ENCODE measurements at regions not wholly inside any gene's neighbourhood (a gene's known extent, or its start where the extent isn't known, plus 50 kb on each side); places are given as distances from the start of the nearest gene placed in this dataset.

DNA sequence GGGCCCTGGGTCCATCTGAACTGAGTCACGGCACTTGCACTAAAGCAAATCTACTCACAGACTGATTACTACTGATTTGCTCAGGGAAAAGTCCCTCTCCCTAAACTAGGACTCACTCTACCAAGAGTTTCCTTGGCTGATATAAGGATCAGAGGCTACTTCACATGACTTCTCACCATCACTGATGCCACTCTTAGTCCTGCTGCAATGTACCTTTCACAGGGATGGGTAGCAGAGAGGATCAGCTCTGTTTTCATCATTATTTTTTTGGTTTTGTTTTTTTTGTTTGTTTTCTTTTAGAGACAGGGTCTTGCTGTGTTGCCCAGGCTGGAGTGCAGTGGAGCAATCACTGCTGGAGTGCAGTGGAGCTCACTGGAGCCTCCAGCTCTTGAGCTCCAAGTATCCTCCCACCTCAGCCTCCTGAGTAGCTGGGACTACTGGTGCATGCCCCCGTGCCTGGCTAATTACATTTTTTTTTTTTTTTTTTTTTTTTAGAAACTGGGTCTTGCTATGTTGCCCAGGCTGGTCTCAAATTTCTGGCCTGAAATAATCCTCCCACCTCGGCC, 200.6 kb downstream of the JCAD start:
- Histone ChIP-seq H2BK5ac (ENCODE audit: low read depth, low read length, poor library complexity) (no peak overlapping the region), H2AK5ac (ENCODE audit: low read length) (no peak overlapping the region), H3K14ac (ENCODE audit: low read length) (no peak overlapping the region), H2BK120ac (ENCODE audit: insufficient read depth, low read length, poor library complexity) (no peak overlapping the region), H3K4ac (ENCODE audit: low read depth, low read length) (no peak overlapping the region), H3K4me1 (ENCODE audit: control insufficient read depth in 1 of 2, insufficient read depth in 2 of 2, low read length in 2 of 2) (peaks cover 7% of the 10 kb centered on the region in 2 experiments), H4K91ac (ENCODE audit: low read depth, low read length) (no peak overlapping the region), H3K9me3 (ENCODE audit: insufficient read depth, low read depth, low read length) (no peaks in the 10 kb centered on the region), H2BK12ac (ENCODE audit: low read length) (peak overlapping the region; percentile 40), H3K23ac (ENCODE audit: low read length) (no peak overlapping the region), H3K27ac (ENCODE audit: low read depth, low read length) (no peak overlapping the region), H3K9ac (ENCODE audit: low read length) (no peak overlapping the region), H3K79me1 (ENCODE audit: low read length) (peaks cover 9% of the 10 kb centered on the region), H2AFZ (ENCODE audit: insufficient read depth, low read length, poor library complexity) (no peak overlapping the region), H4K12ac (ENCODE audit: low read depth, low read length) (no peak overlapping the region), H3K4me2 (ENCODE audit: low read length) (no peak overlapping the region), H3K36me3 (ENCODE audit: control insufficient read depth in 1 of 2, insufficient read depth in 2 of 2, low read length in 2 of 2) (no peaks in the 10 kb centered on the region), H4K8ac (ENCODE audit: low read depth, low read length) (no peak overlapping the region), H3K27me3 (ENCODE audit: insufficient read depth, low read length) (no peaks in the 10 kb centered on the region), H3K79me2 (ENCODE audit: control insufficient read depth, insufficient read depth, low read length, poor library complexity) (no peaks in the 10 kb centered on the region), H3K18ac (ENCODE audit: low read length) (no peak overlapping the region), H3K4me3 (ENCODE audit: low read depth, low read length) (no peak overlapping the region)
- DNase-seq = no peak
- no CpG with 5 or more reads among the region's 3 CpGs for WGBS (ENCODE audit: extremely low coverage, insufficient coverage, insufficient read length)

GRCh38 chr10:29857843-29858701, 201.3 kb downstream of the JCAD start:
- no peak overlapping the region for H2AFZ ChIP-seq (ENCODE audit: insufficient read depth, low read length, poor library complexity)
- H3K14ac ChIP-seq (ENCODE audit: low read length) = no peak overlapping the region
- peak; percentile 52 to 69 for DNase-seq
- no peak overlapping the region for H3K4ac ChIP-seq (ENCODE audit: low read depth, low read length)
- no peak overlapping the region for H3K9ac ChIP-seq (ENCODE audit: low read length)
- H3K36me3 ChIP-seq (ENCODE audit: control insufficient read depth in 1 of 2, insufficient read depth in 2 of 2, low read length in 2 of 2) = no peaks in the 10 kb centered on the region
- peaks cover 5% of the 10 kb centered on the region for H3K79me1 ChIP-seq (ENCODE audit: low read length)
- H4K8ac ChIP-seq (ENCODE audit: low read depth, low read length) = no peak overlapping the region
- H3K79me2 ChIP-seq (ENCODE audit: control insufficient read depth, insufficient read depth, low read length, poor library complexity) = no peaks in the 10 kb centered on the region
- no peak overlapping the region for H2BK5ac ChIP-seq (ENCODE audit: low read depth, low read length, poor library complexity)
- no peak overlapping the region for H2AK5ac ChIP-seq (ENCODE audit: low read length)
- H3K18ac ChIP-seq (ENCODE audit: low read length) = no peak overlapping the region
- H3K4me2 ChIP-seq (ENCODE audit: low read length) = no peak overlapping the region
- WGBS (ENCODE audit: extremely low coverage, insufficient coverage, insufficient read length) = no CpG with 5 or more reads among the region's 11 CpGs
- no peak overlapping the region for H2BK12ac ChIP-seq (ENCODE audit: low read length)
- H3K9me3 ChIP-seq (ENCODE audit: insufficient read depth, low read depth, low read length) = no peaks in the 10 kb centered on the region
- H3K27me3 ChIP-seq (ENCODE audit: insufficient read depth, low read length) = no peaks in the 10 kb centered on the region
- no peak overlapping the region for H3K4me3 ChIP-seq (ENCODE audit: low read depth, low read length)
- H4K91ac ChIP-seq (ENCODE audit: low read depth, low read length) = no peak overlapping the region
- no peak overlapping the region for H3K27ac ChIP-seq (ENCODE audit: low read depth, low read length)
- H4K12ac ChIP-seq (ENCODE audit: low read depth, low read length) = no peak overlapping the region
- no peak overlapping the region for H2BK120ac ChIP-seq (ENCODE audit: insufficient read depth, low read length, poor library complexity)
- peaks cover 4% of the 10 kb centered on the region in 2 experiments for H3K4me1 ChIP-seq (ENCODE audit: control insufficient read depth in 1 of 2, insufficient read depth in 2 of 2, low read length in 2 of 2)
- H3K23ac ChIP-seq (ENCODE audit: low read length) = no peak overlapping the region

GRCh38 chr10:29856295-29856694, 203.1 kb downstream of the JCAD start:
- Histone ChIP-seq H3K4me1 (ENCODE audit: control insufficient read depth in 1 of 2, insufficient read depth in 2 of 2, low read length in 2 of 2) (peaks cover 2% of the 10 kb centered on the region in 2 experiments), H4K12ac (ENCODE audit: low read depth, low read length) (no peak overlapping the region), H3K79me1 (ENCODE audit: low read length) (no peaks in the 10 kb centered on the region), H3K4ac (ENCODE audit: low read depth, low read length) (no peak overlapping the region), H3K4me2 (ENCODE audit: low read length) (no peak overlapping the region), H3K18ac (ENCODE audit: low read length) (no peak overlapping the region), H2AK5ac (ENCODE audit: low read length) (no peak overlapping the region), H3K9me3 (ENCODE audit: insufficient read depth, low read depth, low read length) (no peaks in the 10 kb centered on the region), H3K4me3 (ENCODE audit: low read depth, low read length) (no peak overlapping the region), H3K36me3 (ENCODE audit: control insufficient read depth in 1 of 2, insufficient read depth in 2 of 2, low read length in 2 of 2) (no peaks in the 10 kb centered on the region), H3K79me2 (ENCODE audit: control insufficient read depth, insufficient read depth, low read length, poor library complexity) (no peaks in the 10 kb centered on the region), H3K27ac (ENCODE audit: low read depth, low read length) (no peak overlapping the region), H2BK12ac (ENCODE audit: low read length) (no peak overlapping the region), H3K14ac (ENCODE audit: low read length) (no peak overlapping the region), H3K27me3 (ENCODE audit: insufficient read depth, low read length) (no peaks in the 10 kb centered on the region), H3K23ac (ENCODE audit: low read length) (no peak overlapping the region), H4K8ac (ENCODE audit: low read depth, low read length) (no peak overlapping the region), H2BK5ac (ENCODE audit: low read depth, low read length, poor library complexity) (no peak overlapping the region), H2BK120ac (ENCODE audit: insufficient read depth, low read length, poor library complexity) (no peak overlapping the region), H3K9ac (ENCODE audit: low read length) (no peak overlapping the region), H2AFZ (ENCODE audit: insufficient read depth, low read length, poor library complexity) (no peak overlapping the region), H4K91ac (ENCODE audit: low read depth, low read length) (no peak overlapping the region)
- no peak for DNase-seq
- no CpG with 5 or more reads among the region's 3 CpGs for WGBS (ENCODE audit: extremely low coverage, insufficient coverage, insufficient read length)

GRCh38 chr10:29853913-29854312, 205.5 kb downstream of the JCAD start:
- Histone ChIP-seq H2BK5ac (ENCODE audit: low read depth, low read length, poor library complexity) (no peak overlapping the region), H4K12ac (ENCODE audit: low read depth, low read length) (no peak overlapping the region), H3K23ac (ENCODE audit: low read length) (no peak overlapping the region), H4K91ac (ENCODE audit: low read depth, low read length) (no peak overlapping the region), H2BK12ac (ENCODE audit: low read length) (no peak overlapping the region), H3K27me3 (ENCODE audit: insufficient read depth, low read length) (no peaks in the 10 kb centered on the region), H3K4ac (ENCODE audit: low read depth, low read length) (no peak overlapping the region), H3K9me3 (ENCODE audit: insufficient read depth, low read depth, low read length) (no peaks in the 10 kb centered on the region), H3K36me3 (ENCODE audit: control insufficient read depth in 1 of 2, insufficient read depth in 2 of 2, low read length in 2 of 2) (no peaks in the 10 kb centered on the region), H3K4me1 (ENCODE audit: control insufficient read depth in 1 of 2, insufficient read depth in 2 of 2, low read length in 2 of 2) (peaks cover 0 to 2% of the 10 kb centered on the region in 2 experiments), H3K9ac (ENCODE audit: low read length) (no peak overlapping the region), H2AFZ (ENCODE audit: insufficient read depth, low read length, poor library complexity) (no peak overlapping the region), H3K27ac (ENCODE audit: low read depth, low read length) (no peak overlapping the region), H2BK120ac (ENCODE audit: insufficient read depth, low read length, poor library complexity) (no peak overlapping the region), H3K14ac (ENCODE audit: low read length) (no peak overlapping the region), H3K18ac (ENCODE audit: low read length) (no peak overlapping the region), H3K79me1 (ENCODE audit: low read length) (no peaks in the 10 kb centered on the region), H3K79me2 (ENCODE audit: control insufficient read depth, insufficient read depth, low read length, poor library complexity) (no peaks in the 10 kb centered on the region), H3K4me2 (ENCODE audit: low read length) (no peak overlapping the region), H4K8ac (ENCODE audit: low read depth, low read length) (no peak overlapping the region), H2AK5ac (ENCODE audit: low read length) (no peak overlapping the region), H3K4me3 (ENCODE audit: low read depth, low read length) (no peak overlapping the region)
- WGBS (ENCODE audit: extremely low coverage, insufficient coverage, insufficient read length) = no CpG with 5 or more reads among the region's 4 CpGs
- no peak for DNase-seq

Measured in trophoblast cell (in vitro differentiated cells and primary cell).